CD4-positive, alpha-beta T cell treated with Interleukin-15 for 1 hour (primary cell): ENCODE measurements at regions not wholly inside any gene's neighbourhood (a gene's known extent, or its start where the extent isn't known, plus 50 kb on each side); places are given as distances from the start of the nearest gene placed in this dataset.
"Not testable (repeated sequence)": the region's sequence is repeated elsewhere in the genome, so short reads cannot be mapped to it uniquely, and the experiment has no call there.

Experiments used
- DNase-seq: peaks from one replicate; pipeline ENCODE4 v3.0.0-alpha.2; 2020

DNA sequence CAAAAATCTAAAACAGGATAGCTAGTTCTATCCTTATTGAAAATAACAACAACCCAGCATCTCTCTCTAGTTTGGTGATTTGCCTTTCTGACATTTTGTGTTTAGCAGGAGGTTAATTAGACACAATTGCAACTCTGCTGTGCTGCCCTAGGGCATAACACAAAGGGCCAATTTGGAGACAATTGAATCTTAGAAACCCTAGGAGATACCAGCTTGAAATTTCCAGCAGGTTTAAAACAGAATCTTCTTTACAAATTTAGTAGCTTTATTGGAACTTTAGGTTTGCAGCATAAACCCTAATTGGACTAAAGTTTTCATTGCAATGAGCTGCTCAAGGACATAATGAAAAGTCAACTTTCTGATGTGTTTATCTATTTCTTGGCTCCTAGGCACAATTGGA is 166.7 kb upstream of the FER start:
- no peak for DNase-seq

DNA sequence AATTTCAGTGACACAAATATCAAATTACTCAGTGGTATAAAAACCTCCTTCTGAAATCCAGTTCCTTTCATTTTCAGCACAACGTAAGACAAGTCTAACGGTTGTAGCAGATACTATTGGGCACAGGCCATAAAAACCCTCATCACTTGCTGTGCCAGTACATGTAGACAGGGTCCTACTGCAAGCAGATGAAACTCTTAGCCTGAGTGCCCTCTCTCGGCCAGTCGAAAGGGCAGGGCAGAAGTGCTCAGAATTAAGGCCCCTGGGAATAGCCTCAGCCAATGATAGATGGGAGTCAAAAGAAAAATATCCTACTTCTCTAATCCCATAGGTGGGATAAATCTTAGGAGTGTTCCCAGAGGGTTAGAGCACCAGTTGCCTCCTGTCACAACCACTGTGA is 168.5 kb upstream of the FER start:
- DNase-seq, result no peak

DNA sequence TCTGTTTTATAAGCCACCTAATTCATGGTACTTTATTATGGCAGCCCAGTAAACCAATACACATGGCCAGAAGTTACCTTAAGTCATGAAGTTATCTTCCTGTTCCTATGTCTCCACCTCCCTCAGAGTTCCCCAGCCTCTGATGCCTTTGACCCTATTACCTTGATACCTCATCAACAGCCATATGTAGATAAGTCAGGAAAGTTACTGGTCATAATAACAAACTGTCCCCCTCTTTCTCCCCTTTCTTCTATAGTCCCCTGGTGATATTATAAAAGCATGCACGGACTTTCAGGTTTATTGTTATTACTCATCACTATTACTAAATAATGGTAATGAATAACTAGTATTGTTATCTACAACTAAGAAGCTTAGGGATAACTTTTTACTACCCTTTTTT is 168.9 kb upstream of the FER start:
- DNase-seq, result no peak

DNA sequence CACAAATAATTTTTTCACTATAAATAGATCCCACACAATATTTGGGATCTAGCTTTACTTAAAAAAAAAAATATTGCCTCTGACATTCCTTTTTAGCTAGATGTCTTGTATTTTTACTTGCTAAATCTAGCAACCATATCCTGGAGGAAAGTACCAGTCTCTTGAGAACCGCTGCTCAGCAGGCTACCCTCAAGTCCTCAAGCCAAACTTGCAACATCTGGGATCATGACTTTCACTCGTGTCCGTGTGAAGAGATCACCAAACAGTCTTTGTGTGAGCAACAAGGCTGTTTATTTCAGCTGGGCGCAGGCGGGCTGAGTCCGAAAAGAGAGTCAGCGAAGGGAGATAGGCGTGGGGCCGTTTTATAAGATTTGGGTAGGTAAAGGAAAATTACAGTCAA is 180.3 kb upstream of the FER start:
- DNase-seq, result no peak

DNA sequence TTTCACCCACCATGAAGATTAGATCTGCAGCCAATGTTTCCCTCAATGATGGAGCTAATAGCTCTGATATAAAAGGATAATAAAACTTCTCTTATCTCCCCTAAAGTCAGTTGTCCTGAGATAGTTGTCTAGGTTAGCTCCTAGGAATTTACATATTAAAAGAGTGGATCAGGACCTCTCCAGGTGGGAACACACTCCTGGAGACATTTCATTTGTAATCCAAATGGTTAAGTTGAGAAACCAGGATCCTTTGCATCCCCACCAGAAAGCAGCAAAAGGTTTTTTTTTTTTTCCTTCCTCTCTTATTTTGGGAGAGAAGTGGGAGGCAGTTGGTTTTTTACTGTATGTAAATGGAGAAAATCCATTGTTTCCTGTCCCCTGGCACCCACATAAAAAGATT is 182.5 kb upstream of the FBXL17 start:
- DNase-seq, result no peak

DNA sequence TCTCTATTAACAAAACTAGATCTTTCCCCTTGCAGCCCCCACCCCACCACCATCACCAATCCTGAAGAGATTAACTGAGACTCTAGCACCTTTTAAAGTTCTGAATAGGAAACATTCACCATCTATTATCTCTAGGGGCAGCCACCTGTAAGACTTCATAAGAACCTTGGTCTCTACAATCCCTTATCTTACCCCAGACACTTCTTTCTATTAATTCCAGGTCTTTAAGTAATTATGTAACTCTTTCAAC is 180.2 kb upstream of the FBXL17 start:
- DNase-seq, result no peak

DNA sequence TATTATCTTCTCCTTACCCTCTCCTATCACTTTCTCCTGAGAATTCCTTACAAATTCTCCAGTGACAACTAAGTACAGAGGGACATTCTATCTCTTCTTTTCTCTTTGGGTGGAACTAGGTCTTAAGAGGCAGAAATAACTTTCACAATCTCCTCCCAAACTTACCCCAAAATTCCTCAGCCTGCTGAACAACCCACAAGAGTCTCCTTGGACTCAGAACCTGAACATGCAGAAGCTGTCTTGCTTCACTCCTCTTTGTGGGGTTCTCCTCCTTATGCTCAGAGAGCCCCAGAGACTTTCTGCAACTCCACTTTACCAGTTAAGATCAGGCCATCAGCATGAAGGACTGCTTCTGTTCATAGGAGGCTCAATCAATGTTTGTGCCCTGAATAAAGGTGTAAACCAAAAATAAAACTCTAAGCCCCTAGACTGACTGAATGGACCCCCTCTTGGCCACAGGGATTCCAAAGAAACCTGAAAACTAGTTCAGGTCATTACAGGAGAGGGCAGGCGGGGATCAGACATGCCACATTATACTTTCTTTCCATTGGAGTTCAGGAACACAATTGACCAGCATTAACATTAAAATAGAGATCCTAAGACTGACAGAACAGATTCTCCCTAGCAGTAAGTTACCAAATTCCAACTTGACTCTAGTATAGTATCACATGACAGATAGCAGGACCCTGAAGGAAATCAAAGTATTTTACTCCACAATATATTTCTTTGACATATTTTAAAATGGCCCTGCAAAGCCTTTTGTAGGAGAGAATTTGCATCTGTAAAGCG is 179.7 kb upstream of the FBXL17 start:
- no peak for DNase-seq

DNA sequence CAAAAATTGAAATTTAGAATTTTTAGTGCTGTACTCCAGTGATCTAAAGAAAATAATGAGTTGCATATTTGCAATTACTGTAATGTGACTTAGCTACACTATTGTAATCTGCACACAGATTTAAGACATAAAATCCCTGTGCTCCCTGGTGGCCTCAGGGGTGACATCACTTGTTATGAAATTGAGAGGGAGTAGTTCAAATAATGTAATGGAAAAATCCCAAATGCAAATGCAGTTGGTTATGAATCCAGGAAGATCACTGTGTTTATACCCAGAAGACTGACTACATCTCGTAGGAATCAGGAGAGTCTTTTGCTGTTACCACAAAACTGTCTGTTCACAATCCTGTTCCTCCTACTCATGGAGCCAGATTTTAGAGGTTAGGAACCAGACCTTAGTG is 178.7 kb upstream of the FBXL17 start:
- DNase-seq, result no peak

DNA sequence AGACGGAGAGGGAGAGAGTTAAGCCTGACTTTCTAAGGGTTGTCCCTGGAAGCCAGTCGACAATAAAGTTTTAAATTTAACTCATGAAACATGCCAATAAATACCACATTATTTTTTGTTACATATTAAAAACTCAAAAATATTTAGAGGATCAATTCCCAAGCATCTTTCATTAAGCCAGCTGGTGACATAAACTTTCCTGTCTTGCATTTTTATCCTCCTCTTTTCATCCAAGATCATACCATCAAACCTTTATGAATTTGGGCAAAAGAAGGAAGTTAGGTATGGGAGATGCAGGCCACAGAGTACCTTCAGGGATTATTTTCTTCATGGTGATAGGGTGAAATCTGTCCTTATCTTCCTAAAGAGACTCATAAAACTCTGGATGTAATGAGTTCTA is 178.3 kb upstream of the FBXL17 start:
- DNase-seq, result no peak

DNA sequence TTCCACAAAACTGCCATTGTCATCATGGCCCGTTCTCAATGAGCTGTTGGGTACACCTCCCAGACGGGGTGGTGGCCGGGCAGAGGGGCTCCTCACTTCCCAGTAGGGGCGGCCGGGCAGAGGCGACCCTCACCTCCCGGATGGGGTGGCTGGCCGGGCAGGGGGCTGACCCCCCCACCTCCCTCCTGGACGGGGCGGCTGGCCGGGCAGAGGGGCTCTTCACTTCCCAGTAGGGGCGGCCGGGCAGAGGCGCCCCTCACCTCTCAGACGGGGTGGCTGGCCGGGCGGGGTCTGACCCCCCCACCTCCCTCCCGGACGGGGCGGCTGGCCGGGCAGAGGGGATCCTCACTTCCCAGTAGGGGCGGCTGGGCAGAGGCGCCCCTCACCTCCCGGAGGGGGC is 176.9 kb upstream of the FBXL17 start:
- not testable (repeated sequence) for DNase-seq

DNA sequence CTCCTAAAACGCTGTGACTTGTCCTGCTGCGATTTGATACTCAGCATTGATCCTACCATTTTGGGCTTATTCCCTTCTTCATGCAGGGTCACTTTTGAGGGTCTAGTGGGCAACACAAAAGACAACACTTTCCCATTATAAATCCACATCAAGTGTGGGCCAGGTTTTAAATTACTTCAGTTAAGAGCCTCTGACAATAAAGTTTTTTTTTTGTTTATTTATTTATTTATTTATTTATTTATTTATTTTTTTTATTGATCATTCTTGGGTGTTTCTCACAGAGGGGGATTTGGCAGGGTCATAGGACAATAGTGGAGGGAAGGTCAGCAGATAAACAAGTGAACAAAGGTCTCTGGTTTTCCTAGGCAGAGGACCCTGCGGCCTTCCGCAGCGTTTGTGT is 176.2 kb upstream of the FBXL17 start:
- not testable (repeated sequence) for DNase-seq

DNA sequence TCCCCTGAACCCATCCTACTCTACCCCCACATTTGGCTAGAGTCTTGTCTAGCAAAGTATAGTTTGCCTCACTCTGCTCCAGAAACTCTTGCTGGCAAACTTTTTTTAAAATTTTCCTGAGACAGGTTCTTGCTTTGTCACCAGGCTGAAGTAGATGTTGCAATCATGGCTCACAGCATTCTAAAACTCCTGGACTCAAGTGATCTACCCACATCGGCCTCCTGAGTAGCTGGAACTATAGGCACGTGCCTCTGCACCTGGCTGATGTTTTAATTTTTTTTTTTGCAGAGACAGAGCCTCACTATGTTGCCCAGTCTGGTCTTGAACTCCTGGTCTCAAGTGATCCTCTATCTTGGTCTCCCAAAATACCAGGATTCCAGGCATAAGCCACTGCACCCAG is 175.8 kb upstream of the FBXL17 start:
- DNase-seq, result no peak

DNA sequence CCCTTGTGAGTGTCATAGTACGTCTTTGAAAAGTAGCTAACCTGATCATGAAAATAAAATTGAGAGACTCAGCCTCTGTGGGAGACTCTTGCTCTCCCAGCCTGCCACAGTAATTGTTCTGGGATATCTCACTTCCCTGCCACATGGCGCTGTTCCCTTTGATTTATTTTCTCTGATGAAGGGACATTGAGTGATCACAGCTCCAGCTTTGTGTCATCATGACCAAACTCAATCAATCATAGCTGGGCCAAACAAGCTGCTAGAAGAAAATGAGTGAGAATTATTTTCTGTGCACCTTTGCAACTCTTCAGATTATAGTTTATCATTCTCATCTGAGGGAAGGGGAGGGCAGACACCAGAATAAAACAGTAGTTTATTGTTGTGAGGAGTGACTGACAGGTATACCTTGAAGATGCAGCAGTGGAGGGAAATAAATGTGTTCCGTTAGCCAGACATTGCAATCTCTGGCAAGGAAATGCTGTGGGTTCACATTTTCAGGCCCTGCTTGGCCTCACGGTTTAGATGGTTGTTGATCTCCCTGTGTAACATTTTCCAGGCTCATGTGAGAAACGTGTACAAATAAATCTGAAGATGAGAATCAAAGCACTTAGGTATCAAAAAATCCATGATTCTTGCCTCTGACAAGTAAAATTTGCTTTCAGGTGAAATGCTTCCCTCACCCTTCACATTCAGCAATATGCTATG is 174.7 kb upstream of the FBXL17 start:
- no peak for DNase-seq

DNA sequence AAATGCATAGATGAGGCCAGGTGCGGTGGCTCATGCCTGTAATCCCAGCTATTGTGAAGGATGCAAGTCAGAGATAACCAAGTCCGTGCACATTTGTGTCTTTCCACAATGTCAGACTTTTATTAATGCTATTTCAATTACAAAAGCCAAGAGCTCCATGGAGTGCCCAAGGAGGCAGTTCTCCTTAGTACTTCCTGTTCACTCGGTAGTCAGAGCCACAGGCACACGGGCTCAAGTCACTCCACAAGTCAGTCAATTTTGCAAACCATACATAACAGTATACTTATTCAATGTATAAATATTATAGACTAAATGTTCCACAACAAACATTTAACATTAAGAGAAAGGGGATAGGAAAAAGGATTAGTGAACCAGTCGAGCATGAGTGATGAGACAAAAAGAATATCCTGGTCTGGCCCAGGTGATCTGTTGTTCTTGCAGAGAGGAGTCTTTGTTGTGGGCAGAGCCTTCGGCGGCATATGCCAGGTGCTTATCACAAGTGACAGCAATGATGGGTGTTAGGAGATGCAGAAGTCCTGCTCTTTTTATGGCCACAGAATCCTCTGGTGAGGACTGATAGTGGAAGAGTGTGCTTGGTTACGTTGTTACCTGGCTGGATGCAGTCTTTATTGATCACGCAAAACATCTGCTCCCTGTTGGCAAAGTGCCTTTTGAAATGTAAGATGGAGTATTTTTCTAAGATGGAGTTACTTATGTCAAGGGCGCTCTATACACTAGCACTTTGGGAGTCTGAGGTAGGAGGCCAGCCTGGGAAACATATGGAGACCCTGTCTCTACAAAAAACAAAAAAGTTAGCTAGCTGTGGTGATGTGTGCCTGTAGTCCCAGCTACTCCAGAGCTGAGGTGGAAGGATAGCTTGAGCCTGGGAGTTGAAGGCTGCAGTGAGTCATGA is 167.0 kb upstream of the FBXL17 start:
- no peak for DNase-seq

DNA sequence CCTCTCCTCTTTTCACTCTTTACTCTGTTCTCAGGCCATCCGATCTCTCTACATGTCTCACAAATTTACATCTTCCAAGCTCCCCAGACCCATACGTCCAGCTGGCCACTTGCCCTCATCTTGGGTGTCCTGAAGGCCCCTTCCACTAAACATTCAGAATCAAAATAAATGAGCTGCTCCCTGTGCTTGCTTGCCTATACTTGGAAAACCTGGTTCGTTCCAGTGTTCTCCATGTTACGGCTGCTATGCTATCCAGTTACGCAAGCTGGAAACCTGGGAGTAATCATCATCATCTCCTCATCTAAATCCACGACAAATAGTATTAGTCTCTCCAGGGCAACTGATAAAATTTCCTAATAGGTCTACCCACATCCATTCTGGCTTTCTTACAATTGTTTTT is 165.0 kb upstream of the FBXL17 start:
- no peak for DNase-seq

DNA sequence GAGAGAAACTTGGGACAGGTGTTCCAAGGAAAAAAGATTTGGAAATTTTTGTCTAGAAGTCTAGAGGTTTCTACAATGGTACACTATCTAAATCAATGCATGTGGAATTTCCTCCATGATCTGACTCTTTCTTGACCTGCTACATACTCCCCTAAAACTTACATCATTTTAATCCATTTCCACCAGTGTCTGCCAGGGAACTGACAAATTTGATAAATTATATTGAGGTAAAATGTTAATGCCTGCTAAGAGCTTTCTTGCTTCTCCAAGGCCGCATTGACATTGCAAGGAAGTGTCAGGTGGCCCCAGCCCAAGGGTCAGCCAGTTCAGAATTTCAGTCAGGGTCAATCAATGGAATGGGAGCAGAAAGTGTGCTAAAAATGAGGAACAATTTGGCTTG is 163.4 kb upstream of the FBXL17 start:
- no peak for DNase-seq

DNA sequence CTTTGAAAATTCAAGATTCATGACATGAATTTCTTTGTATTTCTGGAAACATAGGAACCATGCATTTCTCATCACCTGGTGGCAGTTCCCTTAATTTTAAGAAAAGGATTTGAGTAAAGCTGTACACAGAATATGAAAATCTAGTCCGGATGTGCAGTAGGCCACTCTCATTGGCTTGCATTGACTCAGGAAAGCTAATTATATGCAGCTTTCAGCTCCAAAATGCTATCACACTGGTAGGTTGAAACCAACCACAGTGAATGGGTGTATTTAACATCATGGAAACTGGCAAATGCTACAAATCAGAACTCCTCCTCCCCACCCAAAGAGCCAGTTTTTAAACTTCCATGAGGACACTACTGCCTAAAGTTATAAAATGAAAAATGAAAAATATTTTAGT is 161.6 kb upstream of the FBXL17 start:
- DNase-seq, result no peak

DNA sequence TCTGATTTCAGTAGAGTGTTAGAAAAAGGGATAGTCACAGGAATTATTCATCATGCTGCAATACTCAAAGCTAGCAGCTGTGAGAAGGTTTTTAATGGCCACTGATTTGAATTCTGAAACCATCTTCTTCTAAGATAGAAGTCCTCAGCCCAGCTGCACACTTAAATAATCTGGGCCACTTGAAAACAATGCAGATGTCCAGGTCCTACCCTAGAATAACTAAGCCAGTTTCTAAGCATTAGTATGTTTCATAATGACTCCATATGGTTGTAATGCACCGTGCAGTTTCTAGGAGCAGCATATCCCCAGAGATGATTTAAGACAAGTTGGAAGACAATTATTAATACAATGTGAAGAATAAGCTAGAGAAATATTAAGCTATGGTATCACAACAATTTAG is 159.9 kb upstream of the FBXL17 start:
- no peak for DNase-seq

DNA sequence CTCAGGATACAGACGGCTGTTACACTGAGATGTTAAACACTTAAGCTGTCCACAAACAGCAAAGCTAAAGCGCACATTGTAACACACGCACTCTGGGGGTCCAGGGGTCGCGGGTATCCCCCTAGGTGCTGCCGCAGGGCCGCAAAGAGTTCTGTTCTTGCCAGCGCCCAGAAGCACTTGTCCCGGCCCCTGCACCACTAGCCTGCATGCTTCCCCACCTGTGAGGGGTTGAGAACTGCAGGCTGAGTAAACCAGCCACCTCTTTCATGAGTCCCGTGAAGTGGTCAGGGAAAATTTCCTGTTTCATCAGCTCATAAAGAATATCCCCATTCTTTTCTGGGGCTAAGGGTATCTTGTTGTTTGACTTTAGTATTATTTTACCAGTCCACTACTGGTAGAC is 154.4 kb upstream of the FBXL17 start:
- DNase-seq, result no peak

DNA sequence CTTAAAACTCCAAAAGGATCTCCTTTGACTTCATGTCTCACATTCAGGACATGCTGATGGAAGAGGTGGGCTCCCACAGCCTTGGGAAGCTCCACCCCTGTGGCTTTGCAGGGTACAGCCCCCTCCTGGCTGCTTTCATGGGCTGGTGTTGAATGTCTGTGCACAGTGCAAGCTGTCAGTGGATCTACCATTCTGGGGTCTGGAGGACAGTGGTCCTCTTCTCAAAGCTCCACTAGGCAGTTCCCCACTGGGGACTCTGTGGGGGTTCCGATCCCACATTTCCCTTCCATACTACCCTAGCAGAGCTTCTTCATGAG is 150.2 kb upstream of the FBXL17 start:
- not testable (repeated sequence) for DNase-seq

DNA sequence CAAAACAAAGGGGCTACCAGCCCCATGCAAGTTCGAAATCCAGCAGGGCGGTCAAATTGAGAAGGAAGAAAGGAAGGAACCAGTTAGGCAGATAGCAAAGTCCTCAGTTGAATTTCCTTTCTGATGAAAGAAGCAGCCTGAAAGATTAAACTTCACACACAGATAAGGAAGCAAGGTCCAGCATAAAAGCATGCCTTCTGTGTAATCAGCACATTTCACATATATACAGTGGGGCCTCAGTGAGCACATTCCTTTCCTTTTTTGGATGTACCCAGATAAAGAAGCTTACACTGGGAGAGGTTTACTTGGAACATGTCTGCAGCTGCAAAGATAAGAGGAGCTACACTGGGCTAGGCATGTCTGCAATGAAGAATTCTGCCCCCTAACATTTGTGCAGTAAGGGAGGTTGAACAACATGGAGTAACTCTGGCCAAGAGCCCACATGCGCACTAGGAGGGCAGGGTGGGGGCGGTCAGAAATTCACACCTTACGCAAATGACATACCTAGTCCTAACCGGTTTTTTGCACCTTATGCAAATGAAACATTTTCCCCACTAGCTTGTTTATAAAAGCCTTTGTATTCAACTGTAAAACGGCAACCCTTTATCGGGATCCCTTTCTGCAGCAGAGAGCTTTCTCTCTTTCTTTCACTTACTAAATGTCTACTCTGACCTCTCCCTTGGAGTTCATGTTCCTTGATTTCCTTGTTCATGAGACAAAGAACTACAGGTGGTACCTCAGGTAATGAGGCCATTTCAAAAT is 149.7 kb upstream of the FBXL17 start:
- DNase-seq, result no peak

DNA sequence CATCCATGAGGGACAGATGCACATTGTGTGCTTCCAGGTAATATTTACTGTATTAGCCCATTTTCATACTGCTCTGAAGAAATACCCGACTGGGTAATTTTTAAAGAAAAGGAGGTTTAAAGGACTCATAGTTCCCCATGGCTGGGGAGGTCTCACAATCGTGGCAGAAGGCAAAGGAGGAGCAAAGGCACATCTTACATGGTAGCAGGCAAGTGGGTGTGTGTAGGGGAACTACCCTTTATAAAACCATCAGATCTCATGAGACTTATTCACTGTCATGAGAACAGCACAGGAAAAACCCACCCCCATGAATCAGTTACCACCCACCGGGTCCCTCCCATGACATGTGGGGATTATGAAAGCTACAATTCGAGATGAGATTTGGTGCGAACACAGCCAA is 148.8 kb upstream of the FBXL17 start:
- DNase-seq, result no peak

DNA sequence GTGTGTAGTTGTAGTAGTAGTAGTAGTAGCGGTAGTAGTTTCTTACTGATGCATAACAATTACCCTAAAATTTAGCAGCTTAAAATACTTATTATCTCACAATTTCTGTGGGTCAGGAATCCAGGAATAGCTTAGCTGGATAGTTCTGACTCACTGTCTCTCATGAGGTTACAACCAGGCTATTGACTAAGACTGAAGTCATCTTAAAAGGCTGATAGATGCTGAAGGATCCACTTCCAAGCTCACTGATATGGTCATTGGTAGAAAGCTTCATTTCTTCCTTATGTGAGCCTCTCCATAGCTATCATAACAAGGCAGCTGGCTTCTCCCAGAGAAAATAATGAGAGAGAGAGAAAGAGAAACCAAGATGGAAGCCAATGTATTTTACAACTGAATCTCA is 147.5 kb upstream of the FBXL17 start:
- DNase-seq, result no peak

DNA sequence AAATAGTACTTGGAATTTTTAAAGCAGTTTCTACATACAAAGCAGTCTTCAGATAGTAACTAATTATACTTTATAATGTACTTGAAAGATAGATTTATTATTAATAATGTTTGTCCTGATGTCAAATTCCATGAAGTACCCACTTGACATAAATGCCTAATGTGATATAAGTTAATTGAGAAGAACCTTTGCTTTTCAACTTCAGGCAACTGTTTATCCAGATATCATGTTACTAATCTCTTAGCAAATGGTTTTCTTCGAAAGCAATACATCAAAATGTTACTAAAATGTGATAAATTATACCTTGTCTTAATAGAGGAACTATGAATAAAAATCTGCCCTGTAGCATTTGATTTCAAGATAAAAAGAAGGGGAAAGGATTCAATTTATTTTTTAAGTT is 146.8 kb upstream of the FBXL17 start:
- no peak for DNase-seq
